MCF 10A (cell line): ENCODE measurements at regions not wholly inside any gene's neighbourhood (a gene's known extent, or its start where the extent isn't known, plus 50 kb on each side); places are given as distances from the start of the nearest gene placed in this dataset.

Experiments
- BruUV-seq: library from RNA; stranded (reverse); fragments of 400-500 nt; replicated peaks from 2 replicates; lab custom pipeline; 2021; lab: Mats Ljungman, UMichigan
- CTCF ChIA-PET: fragments of 300-600 bp; sonication (Branson Sonifier 250); formaldehyde crosslinking; extraction: SDS; loops from one replicate; lab custom pipeline; 2021; ENCODE audit warnings: antibody characterized with exemption, inconsistent platforms; lab: Yijun Ruan, JAX
- POLR2A ChIA-PET: fragments of 300-600, 350-650 bp; sonication (Branson Sonifier 250); formaldehyde crosslinking; extraction: SDS; loops from one replicate; lab custom pipeline; 2020; ENCODE audit warnings: antibody characterized with exemption, inconsistent platforms; lab: Yijun Ruan, JAX
- DNase-seq: peaks from one replicate; pipeline ENCODE4 v3.0.0-alpha.2; 2018; ENCODE audit not compliant: unreplicated experiment
- H3K27ac Mint-ChIP-seq: one replicate; pipeline ENCODE4 v1.8.0; 2022; ENCODE audit warnings: mild to moderate bottlenecking, low read depth, mixed read lengths; ENCODE audit not compliant: unreplicated experiment
- H3K27me3 Mint-ChIP-seq: one replicate; pipeline ENCODE4 v1.8.0; 2022; ENCODE audit warnings: mixed read lengths; ENCODE audit not compliant: insufficient read depth, unreplicated experiment
- H3K36me3 Mint-ChIP-seq: one replicate; pipeline ENCODE4 v1.8.0; 2022; ENCODE audit warnings: mild to moderate bottlenecking, moderate library complexity, mixed read lengths; ENCODE audit not compliant: insufficient read depth, unreplicated experiment
- H3K4me1 Mint-ChIP-seq: one replicate; pipeline ENCODE4 v1.8.0; 2022; ENCODE audit warnings: mixed read lengths; ENCODE audit not compliant: insufficient read depth, unreplicated experiment
- H3K4me3 Mint-ChIP-seq: one replicate; pipeline ENCODE4 v1.8.0; 2022; ENCODE audit warnings: mild to moderate bottlenecking, moderate library complexity, mixed read lengths; ENCODE audit not compliant: unreplicated experiment
- H3K9me3 Mint-ChIP-seq: one replicate; pipeline ENCODE4 v1.8.0; 2022; ENCODE audit warnings: mixed read lengths; ENCODE audit not compliant: unreplicated experiment
- intact Hi-C: fragments of 100-400 bp; cut with micrococcal nuclease; formaldehyde crosslinking; loops from 2 replicates; pipeline ENCODE4 v1.14.1; 2022
- TF ChIP-seq, protein P1 (sequence below): fragments of 200-600 bp; IDR thresholded peaks from one replicate; pipeline ENCODE4 v1.8.0; 2022; ENCODE audit warnings: antibody characterized with exemption, mild to moderate bottlenecking; ENCODE audit not compliant: unreplicated experiment

- CTCF ChIA-PET, result no interaction called here
- H3K4me3 Mint-ChIP-seq, result no peak overlapping the region
Measured at GRCh38 chr6:4487538-4487937, 288.7 kb upstream of the CDYL start.

DNA sequence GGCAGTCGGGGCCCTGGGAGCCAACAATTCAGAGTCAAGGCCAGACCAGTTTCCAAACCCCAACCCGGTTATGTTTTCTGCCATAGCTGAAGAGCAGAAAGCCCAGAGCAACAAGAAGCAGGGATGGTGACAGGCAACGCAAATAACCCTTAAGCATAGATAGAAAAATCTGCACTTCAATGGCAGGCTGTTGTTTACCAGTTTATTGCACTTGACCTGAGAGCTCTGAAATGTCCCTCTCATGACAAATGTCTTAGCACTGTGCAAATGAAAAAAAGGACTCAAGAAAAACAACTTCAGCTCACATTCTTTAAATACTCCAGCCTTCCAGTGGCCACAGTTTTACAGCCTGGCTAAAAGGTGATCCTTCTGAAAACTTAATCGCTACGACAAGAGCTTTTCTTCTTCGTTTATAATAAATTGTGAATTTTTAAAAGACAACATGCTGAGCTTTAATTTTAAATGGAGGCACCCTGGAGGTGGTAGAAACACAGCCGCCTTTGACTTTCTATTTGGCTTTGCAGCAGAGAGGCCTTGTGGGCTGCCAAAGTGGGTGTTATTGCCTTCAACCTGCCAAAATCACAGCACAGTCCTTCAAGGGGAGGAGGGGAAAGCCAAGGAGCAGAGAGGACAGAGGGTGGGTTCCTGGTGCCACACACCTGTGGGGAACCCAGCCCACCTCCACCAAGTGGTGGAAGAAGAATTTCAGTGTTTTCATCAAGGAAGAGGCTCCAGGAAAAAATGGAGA is 289.5 kb upstream of the CDYL start:
- no peaks in the 10 kb centered on the region for H3K27me3 Mint-ChIP-seq
- no peaks in the 10 kb centered on the region for H3K36me3 Mint-ChIP-seq
- no peak for DNase-seq
- no TSS peak for BruUV-seq
- POLR2A ChIA-PET, result interaction anchor here (1.4 kb wide), 1 partner anchor 455 kb away, joined by 5 read pairs; no protein-coding TSS in a partner anchor
- TF ChIP-seq, protein P1, sequence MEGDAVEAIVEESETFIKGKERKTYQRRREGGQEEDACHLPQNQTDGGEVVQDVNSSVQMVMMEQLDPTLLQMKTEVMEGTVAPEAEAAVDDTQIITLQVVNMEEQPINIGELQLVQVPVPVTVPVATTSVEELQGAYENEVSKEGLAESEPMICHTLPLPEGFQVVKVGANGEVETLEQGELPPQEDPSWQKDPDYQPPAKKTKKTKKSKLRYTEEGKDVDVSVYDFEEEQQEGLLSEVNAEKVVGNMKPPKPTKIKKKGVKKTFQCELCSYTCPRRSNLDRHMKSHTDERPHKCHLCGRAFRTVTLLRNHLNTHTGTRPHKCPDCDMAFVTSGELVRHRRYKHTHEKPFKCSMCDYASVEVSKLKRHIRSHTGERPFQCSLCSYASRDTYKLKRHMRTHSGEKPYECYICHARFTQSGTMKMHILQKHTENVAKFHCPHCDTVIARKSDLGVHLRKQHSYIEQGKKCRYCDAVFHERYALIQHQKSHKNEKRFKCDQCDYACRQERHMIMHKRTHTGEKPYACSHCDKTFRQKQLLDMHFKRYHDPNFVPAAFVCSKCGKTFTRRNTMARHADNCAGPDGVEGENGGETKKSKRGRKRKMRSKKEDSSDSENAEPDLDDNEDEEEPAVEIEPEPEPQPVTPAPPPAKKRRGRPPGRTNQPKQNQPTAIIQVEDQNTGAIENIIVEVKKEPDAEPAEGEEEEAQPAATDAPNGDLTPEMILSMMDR, result no peak
- no peaks in the 10 kb centered on the region for H3K4me1 Mint-ChIP-seq
- CTCF ChIA-PET, result no interaction called here
- no peak overlapping the region for H3K4me3 Mint-ChIP-seq
- H3K27ac Mint-ChIP-seq, result no peak overlapping the region
- intact Hi-C loops, result no loop called here
- H3K9me3 Mint-ChIP-seq, result peaks cover 8% of the 10 kb centered on the region

More at GRCh38 chr6:4487538-4487937, 288.7 kb upstream of the CDYL start:
- POLR2A ChIA-PET, result no interaction called here
- BruUV-seq, result no TSS peak
- DNase-seq, result peak; percentile 39
- TF ChIP-seq, protein P1, result no peak
- Mint-ChIP-seq H3K36me3 (no peaks in the 10 kb centered on the region), H3K27me3 (no peaks in the 10 kb centered on the region), H3K4me1 (no peaks in the 10 kb centered on the region), H3K27ac (peak overlapping the region; percentile 71), H3K9me3 (peaks cover 8% of the 10 kb centered on the region)
- intact Hi-C loops, result no loop called here

- ChIA-PET CTCF (no interaction called here), POLR2A (interaction anchor here (0.6 to 1.4 kb wide), 2 partner anchors 257 to 456 kb away, joined by 3 to 5 read pairs; no protein-coding TSS in a partner anchor)
- H3K9me3 Mint-ChIP-seq, result peaks cover 8% of the 10 kb centered on the region
- H3K36me3 Mint-ChIP-seq, result no peaks in the 10 kb centered on the region
- no peaks in the 10 kb centered on the region for H3K27me3 Mint-ChIP-seq
- H3K4me3 Mint-ChIP-seq, result no peak overlapping the region
- no peak overlapping the region for H3K27ac Mint-ChIP-seq
- TF ChIP-seq, protein P1, result no peak
- intact Hi-C loops, result no loop called here
- DNase-seq, result no peak
- no peaks in the 10 kb centered on the region for H3K4me1 Mint-ChIP-seq
- BruUV-seq, result no TSS peak
Measured at GRCh38 chr6:4485735-4486134, 290.5 kb upstream of the CDYL start.

DNA sequence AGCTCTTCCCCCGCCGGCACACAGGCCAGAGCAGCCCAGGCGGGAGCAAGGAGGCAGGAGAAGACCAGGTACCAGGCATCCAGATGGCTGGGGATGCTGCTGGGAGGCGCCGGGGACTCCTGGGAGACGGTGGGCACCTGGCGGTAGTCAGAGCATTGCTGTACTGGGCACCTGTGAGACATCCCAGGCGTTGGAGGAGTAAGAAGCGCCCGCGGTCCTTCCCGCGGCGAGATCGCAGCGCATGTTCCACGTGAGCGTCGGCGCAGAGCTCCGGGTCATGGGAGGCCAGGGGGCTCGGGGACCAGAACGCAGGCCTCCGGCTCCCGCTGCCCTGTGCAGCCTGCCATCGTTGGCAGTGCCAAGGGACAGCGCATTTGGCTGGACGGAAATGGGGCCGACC is 293.7 kb upstream of the CDYL start:
- Mint-ChIP-seq H3K27me3 (no peaks in the 10 kb centered on the region), H3K4me1 (no peaks in the 10 kb centered on the region), H3K4me3 (no peak overlapping the region), H3K9me3 (no peaks in the 10 kb centered on the region), H3K36me3 (no peaks in the 10 kb centered on the region), H3K27ac (no peak overlapping the region)
- intact Hi-C loops, result no loop called here
- ChIA-PET CTCF (interaction anchor here (0.6 kb wide), 1 partner anchor 278 kb away, joined by 3 read pairs; no protein-coding TSS in a partner anchor), POLR2A (no interaction called here)
- BruUV-seq, result no TSS peak
- TF ChIP-seq, protein P1, result no peak
- no peak for DNase-seq
